Stimulated activated naive CD8-positive, alpha-beta T cell treated with anti-CD3 and anti-CD28 coated beads, Interleukin-15, Interleukin-2, amounts not matched to agents 100 ng/mL and 50 ng/mL, for 24 hours (primary cell): ENCODE measurements at regions not wholly inside any gene's neighbourhood (a gene's known extent, or its start where the extent isn't known, plus 50 kb on each side); places are given as distances from the start of the nearest gene placed in this dataset.

Source experiments
- H3K27ac Mint-ChIP-seq: one replicate; pipeline ENCODE4 v1.8.0; 2021; ENCODE audit warnings: mild to moderate bottlenecking, mixed read lengths
- H3K27me3 Mint-ChIP-seq: one replicate; pipeline ENCODE4 v1.8.0; 2021; ENCODE audit warnings: mixed read lengths
- H3K36me3 Mint-ChIP-seq: one replicate; pipeline ENCODE4 v1.8.0; 2021; ENCODE audit warnings: low read depth, mixed read lengths
- H3K4me1 Mint-ChIP-seq: one replicate; pipeline ENCODE4 v1.8.0; 2021; ENCODE audit warnings: low read depth, mixed read lengths
- H3K4me3 Mint-ChIP-seq: one replicate; pipeline ENCODE4 v1.8.0; 2021; ENCODE audit warnings: mild to moderate bottlenecking, mixed read lengths
- H3K9me3 Mint-ChIP-seq: one replicate; pipeline ENCODE4 v1.8.0; 2021; ENCODE audit warnings: mixed read lengths

- H3K36me3 Mint-ChIP-seq, result no peaks in the 10 kb centered on the region
- no peak overlapping the region for H3K27ac Mint-ChIP-seq
- no peaks in the 10 kb centered on the region for H3K4me1 Mint-ChIP-seq
- no peaks in the 10 kb centered on the region for H3K9me3 Mint-ChIP-seq
- H3K27me3 Mint-ChIP-seq, result no peaks in the 10 kb centered on the region
- no peak overlapping the region for H3K4me3 Mint-ChIP-seq
Observed at GRCh38 chr2:217521820-217522219, 481.0 kb downstream of the TNS1 start.

- Mint-ChIP-seq H3K9me3 (no peaks in the 10 kb centered on the region), H3K27me3 (no peaks in the 10 kb centered on the region), H3K4me1 (no peaks in the 10 kb centered on the region), H3K4me3 (no peak overlapping the region), H3K36me3 (no peaks in the 10 kb centered on the region), H3K27ac (no peak overlapping the region)
Observed at GRCh38 chr2:217520356-217521010, 482.3 kb downstream of the TNS1 start.

GRCh38 chr2:217517402-217517801 is 485.4 kb downstream of the TNS1 start:
- Mint-ChIP-seq H3K36me3 (no peaks in the 10 kb centered on the region), H3K9me3 (no peaks in the 10 kb centered on the region), H3K27me3 (no peaks in the 10 kb centered on the region), H3K4me1 (no peaks in the 10 kb centered on the region), H3K4me3 (no peak overlapping the region), H3K27ac (no peak overlapping the region)

GRCh38 chr2:217515615-217516309 is 487.0 kb downstream of the TNS1 start:
- no peak overlapping the region for H3K27ac Mint-ChIP-seq
- H3K9me3 Mint-ChIP-seq, result no peaks in the 10 kb centered on the region
- no peaks in the 10 kb centered on the region for H3K4me1 Mint-ChIP-seq
- H3K27me3 Mint-ChIP-seq, result peaks cover 5% of the 10 kb centered on the region
- no peak overlapping the region for H3K4me3 Mint-ChIP-seq
- H3K36me3 Mint-ChIP-seq, result no peaks in the 10 kb centered on the region

GRCh38 chr2:217513258-217513657 is 489.5 kb downstream of the TNS1 start:
- Mint-ChIP-seq H3K4me1 (no peaks in the 10 kb centered on the region), H3K9me3 (no peaks in the 10 kb centered on the region), H3K27me3 (peaks cover 15% of the 10 kb centered on the region), H3K36me3 (no peaks in the 10 kb centered on the region), H3K4me3 (no peak overlapping the region), H3K27ac (no peak overlapping the region)

- no peaks in the 10 kb centered on the region for H3K9me3 Mint-ChIP-seq
- H3K27ac Mint-ChIP-seq, result no peak overlapping the region
- no peak overlapping the region for H3K4me3 Mint-ChIP-seq
- H3K27me3 Mint-ChIP-seq, result peaks cover 19% of the 10 kb centered on the region
- no peaks in the 10 kb centered on the region for H3K4me1 Mint-ChIP-seq
- no peaks in the 10 kb centered on the region for H3K36me3 Mint-ChIP-seq
Observed at GRCh38 chr2:217512728-217513127, 490.1 kb downstream of the TNS1 start.

- Mint-ChIP-seq H3K27ac (no peak overlapping the region), H3K4me3 (no peak overlapping the region), H3K9me3 (no peaks in the 10 kb centered on the region), H3K36me3 (no peaks in the 10 kb centered on the region), H3K4me1 (no peaks in the 10 kb centered on the region), H3K27me3 (peaks cover 19% of the 10 kb centered on the region)
Observed at GRCh38 chr2:217512259-217512658, 490.5 kb downstream of the TNS1 start.

GRCh38 chr2:217511850-217512249 is 490.9 kb downstream of the TNS1 start:
- no peaks in the 10 kb centered on the region for H3K9me3 Mint-ChIP-seq
- H3K27me3 Mint-ChIP-seq, result peaks cover 19% of the 10 kb centered on the region
- no peak overlapping the region for H3K4me3 Mint-ChIP-seq
- H3K27ac Mint-ChIP-seq, result no peak overlapping the region
- no peaks in the 10 kb centered on the region for H3K4me1 Mint-ChIP-seq
- H3K36me3 Mint-ChIP-seq, result no peaks in the 10 kb centered on the region

GRCh38 chr2:217510771-217511291 is 492.0 kb downstream of the TNS1 start:
- H3K36me3 Mint-ChIP-seq, result no peaks in the 10 kb centered on the region
- H3K27ac Mint-ChIP-seq, result no peak overlapping the region
- H3K9me3 Mint-ChIP-seq, result no peaks in the 10 kb centered on the region
- no peaks in the 10 kb centered on the region for H3K4me1 Mint-ChIP-seq
- H3K4me3 Mint-ChIP-seq, result no peak overlapping the region
- peaks cover 19% of the 10 kb centered on the region for H3K27me3 Mint-ChIP-seq

- H3K36me3 Mint-ChIP-seq, result no peaks in the 10 kb centered on the region
Observed at GRCh38 chr2:217505303-217505702, 497.5 kb downstream of the TNS1 start.

GRCh38 chr2:217501887-217502286 is 500.9 kb downstream of the TNS1 start:
- no peaks in the 10 kb centered on the region for H3K36me3 Mint-ChIP-seq

More at GRCh38 chr2:217505303-217505702, 497.5 kb downstream of the TNS1 start:
- Mint-ChIP-seq H3K4me1 (no peaks in the 10 kb centered on the region), H3K27ac (no peak overlapping the region), H3K9me3 (no peaks in the 10 kb centered on the region), H3K27me3 (peaks cover 14% of the 10 kb centered on the region), H3K4me3 (no peak overlapping the region)

GRCh38 chr2:217497843-217498377 is 504.9 kb downstream of the TNS1 start:
- Mint-ChIP-seq H3K4me3 (no peak overlapping the region), H3K27me3 (peaks cover 8% of the 10 kb centered on the region), H3K9me3 (peaks cover 3% of the 10 kb centered on the region), H3K4me1 (no peaks in the 10 kb centered on the region), H3K27ac (no peak overlapping the region), H3K36me3 (no peaks in the 10 kb centered on the region)

More at GRCh38 chr2:217501887-217502286, 500.9 kb downstream of the TNS1 start:
- Mint-ChIP-seq H3K27me3 (peaks cover 5% of the 10 kb centered on the region), H3K4me3 (no peak overlapping the region), H3K4me1 (no peaks in the 10 kb centered on the region), H3K27ac (no peak overlapping the region), H3K9me3 (no peaks in the 10 kb centered on the region)

- Mint-ChIP-seq H3K27ac (no peak overlapping the region), H3K9me3 (peaks cover 3% of the 10 kb centered on the region), H3K4me1 (no peaks in the 10 kb centered on the region), H3K27me3 (peaks cover 3% of the 10 kb centered on the region), H3K4me3 (no peak overlapping the region), H3K36me3 (no peaks in the 10 kb centered on the region)
Observed at GRCh38 chr2:217494557-217494956, 508.2 kb downstream of the TNS1 start.

GRCh38 chr2:217491271-217491670 is 511.5 kb downstream of the TNS1 start:
- H3K4me3 Mint-ChIP-seq, result no peak overlapping the region
- peaks cover 3% of the 10 kb centered on the region for H3K9me3 Mint-ChIP-seq
- H3K27me3 Mint-ChIP-seq, result peaks cover 3% of the 10 kb centered on the region
- H3K27ac Mint-ChIP-seq, result no peak overlapping the region
- no peaks in the 10 kb centered on the region for H3K36me3 Mint-ChIP-seq
- no peaks in the 10 kb centered on the region for H3K4me1 Mint-ChIP-seq

- Mint-ChIP-seq H3K36me3 (no peaks in the 10 kb centered on the region), H3K9me3 (peaks cover 3% of the 10 kb centered on the region), H3K27ac (no peak overlapping the region), H3K27me3 (peaks cover 3% of the 10 kb centered on the region), H3K4me3 (no peak overlapping the region), H3K4me1 (no peaks in the 10 kb centered on the region)
Observed at GRCh38 chr2:217489145-217489960, 513.4 kb downstream of the TNS1 start.
